ENCODE measurements at regions not wholly inside any gene's neighbourhood (a gene's known extent, or its start where the extent isn't known, plus 50 kb on each side); places are given as distances from the start of the nearest gene placed in this dataset.
A peak's percentile ranks its signal among the peaks of the same experiment; 100 is the strongest.

DNA sequence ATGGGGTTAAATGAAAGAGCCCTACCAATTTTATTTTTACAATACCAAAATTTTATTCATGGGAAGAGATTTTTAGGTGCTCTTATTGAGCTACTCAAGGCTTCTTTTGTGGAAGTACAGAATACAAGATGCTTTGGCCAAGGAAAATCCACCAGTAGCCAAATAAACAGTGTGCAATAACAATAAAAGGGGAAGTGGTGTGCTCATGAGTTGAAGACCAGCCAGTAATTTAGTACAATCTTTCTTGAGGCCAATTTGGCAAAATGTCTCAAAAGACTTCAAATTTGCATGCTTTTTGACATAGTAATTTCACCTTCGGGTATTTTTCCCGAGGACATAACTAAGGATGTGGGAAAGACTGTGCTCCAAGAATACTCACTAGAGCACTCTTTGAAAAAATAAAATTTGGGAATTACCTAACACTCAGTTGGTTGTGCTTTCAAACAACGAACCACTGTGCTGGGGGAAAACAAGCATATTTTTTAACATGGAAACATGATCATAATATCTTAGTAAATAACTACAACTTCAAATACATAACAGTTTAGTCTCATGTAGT, 294.0 kb downstream of the DIPK2A start:
- H3K27ac Mint-ChIP-seq, result no peak overlapping the region
- H3K4me1 Mint-ChIP-seq, result peaks cover 3% of the 10 kb centered on the region
- DNase-seq, result no peak
- H3K9me3 ChIP-seq (ENCODE audit: control insufficient read depth, low read length, poor library complexity, severe bottlenecking), result no peaks in the 10 kb centered on the region
- H3K4me3 Mint-ChIP-seq, result no peak overlapping the region
- H3K36me3 Mint-ChIP-seq (ENCODE audit: low read depth), result no peaks in the 10 kb centered on the region
- no peak for ATAC-seq
- H3K27me3 Mint-ChIP-seq, result no peaks in the 10 kb centered on the region

DNA sequence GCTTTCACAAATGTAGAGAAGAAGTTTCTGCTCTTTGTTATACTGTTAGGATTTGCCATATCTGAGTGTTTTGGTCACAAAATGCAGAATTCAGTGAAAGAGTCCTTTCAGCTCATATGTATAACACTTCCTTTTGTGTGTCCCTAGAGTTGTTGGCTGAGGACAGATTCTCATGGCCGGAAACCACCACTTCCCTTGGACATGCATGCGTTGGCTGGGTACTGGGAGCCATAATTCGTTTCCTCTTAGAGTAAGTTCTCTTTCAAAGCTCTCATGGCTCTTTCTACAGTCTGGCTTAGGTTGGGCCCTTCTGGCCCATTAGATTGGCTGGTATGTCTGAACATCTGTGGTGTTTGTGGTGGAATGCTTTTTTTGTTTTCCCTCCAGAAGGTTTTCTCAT, 298.5 kb downstream of the DIPK2A start:
- H3K9me3 ChIP-seq (ENCODE audit: control insufficient read depth, low read length, poor library complexity, severe bottlenecking), result no peaks in the 10 kb centered on the region
- no peak for ATAC-seq
- Mint-ChIP-seq H3K27me3 (peaks cover 13% of the 10 kb centered on the region), H3K4me1 (peaks cover 7% of the 10 kb centered on the region), H3K36me3 (ENCODE audit: low read depth) (no peaks in the 10 kb centered on the region), H3K27ac (no peak overlapping the region), H3K4me3 (no peak overlapping the region)
- no peak for DNase-seq

DNA sequence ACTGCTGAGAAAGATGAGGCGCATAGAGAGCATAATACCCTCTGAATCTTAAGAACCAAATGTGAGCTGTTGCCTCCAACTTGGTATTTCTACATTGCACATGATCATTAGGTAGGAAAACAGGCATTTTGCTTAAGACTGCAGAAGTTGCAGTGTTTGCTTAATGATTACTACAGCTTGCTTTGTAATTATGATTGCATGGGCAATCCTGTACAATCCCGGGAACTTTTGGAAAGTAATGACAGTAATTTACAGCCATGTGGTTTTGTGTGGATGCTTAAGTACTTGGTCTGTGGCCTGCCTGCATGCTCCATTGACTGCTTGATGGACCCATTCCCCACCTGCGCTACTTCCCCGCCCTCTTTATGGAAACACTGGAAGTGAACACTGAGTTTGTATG, 301.1 kb downstream of the DIPK2A start:
- DNase-seq (no peak), ATAC-seq (no peak)
- no peaks in the 10 kb centered on the region for H3K36me3 Mint-ChIP-seq (ENCODE audit: low read depth)
- H3K27me3 Mint-ChIP-seq, result peaks cover 13% of the 10 kb centered on the region
- H3K4me3 Mint-ChIP-seq, result no peak overlapping the region
- no peaks in the 10 kb centered on the region for H3K9me3 ChIP-seq (ENCODE audit: control insufficient read depth, low read length, poor library complexity, severe bottlenecking)
- H3K27ac Mint-ChIP-seq, result no peak overlapping the region
- H3K4me1 Mint-ChIP-seq, result peaks cover 7% of the 10 kb centered on the region

DNA sequence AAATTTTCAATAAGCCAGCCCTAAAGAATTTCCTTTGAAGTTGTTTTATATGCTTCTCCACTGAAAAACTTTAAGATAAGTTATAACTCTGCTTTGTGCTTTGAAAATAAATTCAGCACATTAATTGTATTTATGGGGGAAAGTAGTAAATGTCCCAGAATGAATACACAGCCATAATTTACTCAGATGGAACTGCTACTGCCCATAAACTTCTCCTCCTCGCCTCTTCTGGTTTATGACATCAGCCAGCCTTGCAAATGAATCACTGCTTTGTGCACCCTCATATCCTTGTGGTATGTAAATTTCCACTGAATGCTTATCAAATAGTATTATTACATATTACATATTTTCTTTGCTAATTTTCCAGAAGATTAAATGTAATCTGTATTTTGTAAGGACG, 302.0 kb downstream of the DIPK2A start:
- Mint-ChIP-seq H3K36me3 (ENCODE audit: low read depth) (no peaks in the 10 kb centered on the region), H3K4me1 (peaks cover 7% of the 10 kb centered on the region), H3K27ac (no peak overlapping the region), H3K27me3 (peaks cover 13% of the 10 kb centered on the region), H3K4me3 (no peak overlapping the region)
- ATAC-seq (no peak), DNase-seq (no peak)
- no peaks in the 10 kb centered on the region for H3K9me3 ChIP-seq (ENCODE audit: control insufficient read depth, low read length, poor library complexity, severe bottlenecking)

DNA sequence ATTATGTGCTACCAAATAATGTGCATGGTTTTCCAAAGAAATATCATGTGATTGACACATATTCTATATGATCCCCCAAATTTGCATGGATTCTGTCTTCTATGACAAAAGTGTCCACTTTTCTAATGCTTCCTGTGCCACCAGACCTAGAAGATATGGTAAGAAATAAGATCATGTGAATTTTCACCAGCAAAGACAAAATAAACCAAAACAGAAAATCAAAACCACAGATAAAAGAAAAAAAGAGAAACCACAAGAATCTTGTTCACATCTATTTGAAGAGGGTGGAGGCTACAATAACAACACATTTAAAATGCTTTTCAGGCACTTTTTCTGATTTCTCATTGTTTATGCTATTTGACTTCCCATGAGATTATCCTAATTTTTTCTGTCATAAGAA, 303.4 kb downstream of the DIPK2A start:
- peaks cover 7% of the 10 kb centered on the region for H3K4me1 Mint-ChIP-seq
- H3K9me3 ChIP-seq (ENCODE audit: control insufficient read depth, low read length, poor library complexity, severe bottlenecking), result no peaks in the 10 kb centered on the region
- ATAC-seq, result no peak
- no peak overlapping the region for H3K4me3 Mint-ChIP-seq
- no peak overlapping the region for H3K27ac Mint-ChIP-seq
- peaks cover 13% of the 10 kb centered on the region for H3K27me3 Mint-ChIP-seq
- no peak for DNase-seq
- no peaks in the 10 kb centered on the region for H3K36me3 Mint-ChIP-seq (ENCODE audit: low read depth)

DNA sequence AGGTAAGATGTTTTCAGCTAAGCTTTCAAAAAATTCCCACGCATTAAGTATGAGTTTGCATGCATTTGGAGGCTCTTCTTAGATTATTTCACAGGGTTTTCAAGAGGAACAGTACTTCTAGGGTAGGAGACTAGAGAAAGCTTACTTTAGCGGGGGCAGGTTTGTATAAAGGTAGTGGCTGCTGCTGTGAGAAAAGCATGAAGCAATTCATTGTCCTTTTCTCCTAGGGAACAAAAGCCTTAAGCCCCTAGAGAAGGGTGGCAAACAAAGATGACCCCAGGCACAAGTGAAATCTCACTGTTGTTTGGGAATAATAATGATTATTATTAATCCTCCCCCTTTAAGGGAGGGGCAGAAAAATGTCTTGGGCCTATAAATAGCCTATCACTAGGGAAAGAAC, 310.7 kb downstream of the DIPK2A start:
- Mint-ChIP-seq H3K27me3 (no peaks in the 10 kb centered on the region), H3K4me3 (no peak overlapping the region), H3K27ac (no peak overlapping the region), H3K4me1 (no peaks in the 10 kb centered on the region), H3K36me3 (ENCODE audit: low read depth) (no peaks in the 10 kb centered on the region)
- ATAC-seq (no peak), DNase-seq (no peak)
- no peaks in the 10 kb centered on the region for H3K9me3 ChIP-seq (ENCODE audit: control insufficient read depth, low read length, poor library complexity, severe bottlenecking)

DNA sequence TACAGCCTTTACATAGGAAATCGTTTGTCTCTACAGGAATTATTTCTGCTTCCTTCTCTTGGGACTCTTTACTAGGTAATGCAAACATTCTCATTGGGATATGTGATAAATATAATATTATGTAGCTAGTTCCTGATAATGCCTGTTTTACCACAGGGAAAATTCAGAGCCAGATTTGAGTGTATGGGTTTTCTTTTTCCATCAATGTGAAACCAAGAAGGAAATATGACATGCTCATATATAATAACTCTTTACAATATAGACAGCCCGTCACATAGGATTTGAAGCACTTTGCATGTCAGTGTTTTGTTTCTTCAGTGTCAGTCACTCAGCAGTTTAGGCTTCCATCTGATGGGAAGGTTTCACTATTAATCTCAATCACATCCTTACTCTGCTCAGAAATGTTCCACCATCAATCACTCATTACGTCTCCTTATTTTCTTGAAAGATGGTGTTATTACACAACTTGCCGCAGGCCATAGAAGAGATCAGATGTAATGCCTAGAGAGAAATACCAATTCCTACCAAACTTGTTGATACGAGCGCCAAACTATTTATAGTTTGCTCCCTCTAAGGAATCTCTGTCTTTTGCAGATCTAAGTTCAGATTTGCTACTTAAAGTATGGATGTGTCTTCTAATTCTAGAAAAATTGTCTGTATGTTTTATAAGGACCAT, 314.8 kb downstream of the DIPK2A start:
- H3K9me3 ChIP-seq (ENCODE audit: control insufficient read depth, low read length, poor library complexity, severe bottlenecking), result no peaks in the 10 kb centered on the region
- ATAC-seq (no peak), DNase-seq (no peak)
- H3K4me3 Mint-ChIP-seq, result no peak overlapping the region
- H3K4me1 Mint-ChIP-seq, result no peaks in the 10 kb centered on the region
- H3K27ac Mint-ChIP-seq, result no peak overlapping the region
- no peaks in the 10 kb centered on the region for H3K36me3 Mint-ChIP-seq (ENCODE audit: low read depth)
- H3K27me3 Mint-ChIP-seq, result no peaks in the 10 kb centered on the region

DNA sequence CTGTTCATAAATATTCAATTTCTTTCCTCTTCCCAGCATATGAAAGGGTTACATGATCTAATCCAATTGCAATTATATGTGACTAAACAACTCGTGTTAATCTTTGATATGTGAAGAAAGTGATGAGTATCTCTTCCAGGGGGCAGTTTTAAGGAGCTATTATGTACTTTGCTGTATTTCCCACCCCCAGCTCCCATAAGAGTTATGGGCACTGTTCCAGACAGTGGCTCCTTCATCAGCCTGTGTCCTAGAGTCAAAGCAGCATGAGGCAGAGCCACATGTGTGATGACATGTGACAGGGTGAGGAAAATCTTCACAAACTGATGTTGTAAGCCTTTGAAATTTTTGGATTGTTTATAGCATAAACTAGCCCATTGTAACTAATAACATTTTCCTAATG, 315.4 kb downstream of the DIPK2A start:
- Mint-ChIP-seq H3K27me3 (no peaks in the 10 kb centered on the region), H3K36me3 (ENCODE audit: low read depth) (no peaks in the 10 kb centered on the region), H3K4me3 (no peak overlapping the region), H3K27ac (no peak overlapping the region), H3K4me1 (no peaks in the 10 kb centered on the region)
- DNase-seq (no peak), ATAC-seq (no peak)
- no peaks in the 10 kb centered on the region for H3K9me3 ChIP-seq (ENCODE audit: control insufficient read depth, low read length, poor library complexity, severe bottlenecking)

DNA sequence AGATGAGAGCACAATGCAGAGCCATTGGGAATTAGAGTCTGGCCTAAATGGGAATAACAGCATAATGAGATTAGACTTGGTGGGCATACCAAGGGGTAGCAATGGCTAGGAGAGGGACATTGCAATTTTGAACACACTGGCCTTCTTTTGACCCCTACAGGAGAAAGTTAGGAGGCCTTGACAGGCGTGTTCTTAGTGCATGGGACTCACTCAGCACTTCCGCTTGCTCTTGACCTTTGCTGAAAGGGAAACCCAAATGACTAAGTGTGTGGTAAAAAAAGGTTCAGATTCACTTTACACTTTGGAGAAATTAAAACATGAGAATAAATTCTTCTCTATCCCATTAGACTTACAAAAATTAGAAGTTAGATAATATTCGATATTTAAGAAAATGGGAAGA, 317.4 kb downstream of the DIPK2A start:
- Mint-ChIP-seq H3K4me1 (no peaks in the 10 kb centered on the region), H3K36me3 (ENCODE audit: low read depth) (no peaks in the 10 kb centered on the region), H3K4me3 (no peak overlapping the region), H3K27ac (no peak overlapping the region), H3K27me3 (no peaks in the 10 kb centered on the region)
- ATAC-seq, result no peak
- H3K9me3 ChIP-seq (ENCODE audit: control insufficient read depth, low read length, poor library complexity, severe bottlenecking), result no peaks in the 10 kb centered on the region
- no peak for DNase-seq

DNA sequence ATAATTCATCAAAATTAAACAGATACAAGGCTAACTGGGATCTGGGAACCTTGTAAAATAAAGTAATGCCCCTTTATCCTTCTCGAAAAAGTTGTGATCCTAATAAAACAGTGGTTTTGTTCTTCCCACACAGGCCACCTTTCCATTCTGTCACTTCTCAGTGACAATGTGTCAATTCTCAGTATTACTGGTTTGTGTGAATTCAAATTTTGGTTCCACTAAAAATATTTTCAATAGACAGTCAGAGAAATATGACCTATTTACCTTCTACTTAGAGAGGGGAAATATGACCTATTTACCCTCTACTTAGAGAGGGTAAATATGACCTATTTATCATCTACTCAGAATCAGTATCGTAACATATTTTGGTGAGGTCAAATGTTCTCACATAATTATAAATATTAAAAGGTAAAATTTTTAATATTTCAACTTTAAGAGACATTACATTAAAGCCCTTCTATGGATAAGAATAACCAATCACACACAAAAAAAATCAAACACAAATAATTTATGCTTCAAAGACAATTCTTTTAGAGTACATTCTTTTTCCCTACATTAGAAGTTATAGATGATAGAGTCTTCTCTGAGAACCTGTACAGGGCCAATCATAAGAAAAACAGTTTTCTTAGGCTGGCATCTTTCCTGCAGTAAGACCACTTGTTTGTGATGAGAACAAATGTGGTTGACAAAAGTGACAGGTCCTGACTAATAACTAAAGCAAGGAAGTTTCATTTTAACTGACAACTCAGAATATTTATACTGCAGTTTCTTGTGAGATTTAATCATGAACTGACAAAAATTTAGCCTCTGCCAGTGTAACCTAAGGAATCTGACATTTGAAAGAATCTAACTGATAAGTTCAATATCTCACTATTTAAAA, 323.3 kb downstream of the DIPK2A start:
- ATAC-seq, result no peak

DNA sequence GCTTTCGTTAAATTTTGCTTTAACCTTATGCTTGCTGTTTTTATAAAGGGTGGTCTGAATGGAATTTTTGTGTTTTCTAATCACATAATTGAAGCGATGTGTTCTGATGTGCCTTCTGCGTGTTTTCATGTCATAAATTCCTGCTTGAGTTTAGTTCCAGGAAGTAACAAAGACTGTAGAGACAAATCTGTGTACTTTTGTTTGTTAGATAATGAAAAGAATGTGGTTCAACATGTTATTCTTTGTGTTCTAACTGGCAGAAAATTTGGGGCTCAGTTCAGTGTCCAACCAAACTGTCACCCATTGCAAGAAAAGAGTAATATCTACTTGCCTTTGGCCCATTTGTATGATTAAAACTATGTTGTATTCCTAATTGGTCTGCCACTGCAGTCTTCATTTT, 324.0 kb downstream of the DIPK2A start:
- Mint-ChIP-seq H3K27ac (peak overlapping the region; percentile 21), H3K36me3 (ENCODE audit: low read depth) (no peaks in the 10 kb centered on the region), H3K4me3 (peak overlapping the region; percentile 37), H3K27me3 (no peaks in the 10 kb centered on the region), H3K4me1 (peaks cover 2% of the 10 kb centered on the region)
- no peaks in the 10 kb centered on the region for H3K9me3 ChIP-seq (ENCODE audit: control insufficient read depth, low read length, poor library complexity, severe bottlenecking)
- ATAC-seq (no peak), DNase-seq (no peak)

More for the DNA sequence above, 323.3 kb downstream of the DIPK2A start:
- peaks cover 2% of the 10 kb centered on the region for H3K4me1 Mint-ChIP-seq
- H3K27me3 Mint-ChIP-seq, result no peaks in the 10 kb centered on the region
- no peak overlapping the region for H3K4me3 Mint-ChIP-seq
- H3K9me3 ChIP-seq (ENCODE audit: control insufficient read depth, low read length, poor library complexity, severe bottlenecking), result no peaks in the 10 kb centered on the region
- DNase-seq, result no peak
- peak overlapping the region; percentile 21 for H3K27ac Mint-ChIP-seq
- H3K36me3 Mint-ChIP-seq (ENCODE audit: low read depth), result no peaks in the 10 kb centered on the region

DNA sequence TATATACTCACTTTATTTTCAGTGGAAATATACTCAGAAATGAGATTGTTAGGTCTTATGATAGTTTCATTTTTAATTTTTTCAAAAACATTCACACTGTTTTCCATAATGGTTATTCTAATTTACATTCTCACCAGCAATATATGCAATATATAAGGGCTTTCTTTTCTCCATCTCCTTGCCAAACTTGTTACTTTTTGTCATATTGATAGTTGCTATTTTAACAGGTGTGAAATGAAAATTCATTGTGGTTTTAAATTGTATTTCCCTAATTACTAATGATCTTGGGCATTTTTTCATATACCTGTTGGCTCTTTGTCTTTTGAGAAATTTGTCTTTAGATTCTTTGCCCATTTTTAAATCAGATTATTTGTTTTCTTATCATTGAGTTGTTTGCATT, 325.2 kb downstream of the DIPK2A start:
- H3K27ac Mint-ChIP-seq, result peak overlapping the region; percentile 8
- H3K4me1 Mint-ChIP-seq, result peaks cover 2% of the 10 kb centered on the region
- no peak for DNase-seq
- ATAC-seq, result no peak
- H3K27me3 Mint-ChIP-seq, result no peaks in the 10 kb centered on the region
- no peaks in the 10 kb centered on the region for H3K9me3 ChIP-seq (ENCODE audit: control insufficient read depth, low read length, poor library complexity, severe bottlenecking)
- no peaks in the 10 kb centered on the region for H3K36me3 Mint-ChIP-seq (ENCODE audit: low read depth)
- no peak overlapping the region for H3K4me3 Mint-ChIP-seq

DNA sequence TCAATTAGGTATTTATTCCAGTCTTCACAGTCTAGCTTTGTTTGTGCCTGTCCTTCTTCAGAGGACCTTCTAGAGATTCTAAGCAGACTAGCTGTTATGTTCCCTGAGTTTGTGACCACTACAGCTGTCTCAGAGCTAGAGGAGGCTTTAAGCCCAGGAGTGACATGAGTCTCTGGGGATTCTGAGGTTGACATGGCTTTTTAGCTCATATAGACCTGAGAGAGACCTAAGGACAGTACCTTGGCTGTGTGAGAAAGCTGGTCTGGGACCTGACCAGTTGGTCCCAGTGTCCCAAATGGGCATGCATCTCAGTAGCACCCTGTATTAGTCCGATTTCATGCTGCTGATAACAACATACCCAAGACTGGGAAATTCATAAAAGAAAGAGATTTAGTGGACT, 330.2 kb downstream of the DIPK2A start:
- no peaks in the 10 kb centered on the region for H3K36me3 Mint-ChIP-seq (ENCODE audit: low read depth)
- H3K9me3 ChIP-seq (ENCODE audit: control insufficient read depth, low read length, poor library complexity, severe bottlenecking), result no peaks in the 10 kb centered on the region
- ATAC-seq, result no peak
- no peak overlapping the region for H3K27ac Mint-ChIP-seq
- H3K4me3 Mint-ChIP-seq, result no peak overlapping the region
- DNase-seq, result no peak
- H3K4me1 Mint-ChIP-seq, result no peaks in the 10 kb centered on the region
- no peaks in the 10 kb centered on the region for H3K27me3 Mint-ChIP-seq

Measured in T-helper 17 cell (primary cell).